ENCODE measurements at regions not wholly inside any gene's neighbourhood (a gene's known extent, or its start where the extent isn't known, plus 50 kb on each side); places are given as distances from the start of the nearest gene placed in this dataset.

DNA sequence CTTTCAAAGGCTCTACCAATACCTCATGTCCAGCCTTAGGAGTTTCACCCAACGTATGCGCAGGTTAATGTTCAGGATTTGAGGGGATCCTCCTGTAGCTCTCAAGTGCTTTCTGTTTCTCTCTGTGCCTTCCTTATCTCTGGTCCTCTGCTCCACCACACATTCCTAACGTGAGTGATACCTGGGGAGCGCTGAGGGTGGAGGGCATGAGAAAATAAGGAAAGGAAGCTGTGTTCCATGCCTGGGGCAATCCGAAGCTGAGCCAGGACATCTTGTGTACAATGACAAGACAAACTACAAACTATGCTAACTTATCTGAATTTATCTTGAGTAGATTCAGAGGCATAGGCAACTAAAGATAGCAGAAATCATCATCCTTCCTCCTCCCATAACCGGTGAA lies 136.4 kb downstream of the SST start:
- DNase-seq (ENCODE audit: low spot score), result no peak
- TF ChIP-seq, protein P1, sequence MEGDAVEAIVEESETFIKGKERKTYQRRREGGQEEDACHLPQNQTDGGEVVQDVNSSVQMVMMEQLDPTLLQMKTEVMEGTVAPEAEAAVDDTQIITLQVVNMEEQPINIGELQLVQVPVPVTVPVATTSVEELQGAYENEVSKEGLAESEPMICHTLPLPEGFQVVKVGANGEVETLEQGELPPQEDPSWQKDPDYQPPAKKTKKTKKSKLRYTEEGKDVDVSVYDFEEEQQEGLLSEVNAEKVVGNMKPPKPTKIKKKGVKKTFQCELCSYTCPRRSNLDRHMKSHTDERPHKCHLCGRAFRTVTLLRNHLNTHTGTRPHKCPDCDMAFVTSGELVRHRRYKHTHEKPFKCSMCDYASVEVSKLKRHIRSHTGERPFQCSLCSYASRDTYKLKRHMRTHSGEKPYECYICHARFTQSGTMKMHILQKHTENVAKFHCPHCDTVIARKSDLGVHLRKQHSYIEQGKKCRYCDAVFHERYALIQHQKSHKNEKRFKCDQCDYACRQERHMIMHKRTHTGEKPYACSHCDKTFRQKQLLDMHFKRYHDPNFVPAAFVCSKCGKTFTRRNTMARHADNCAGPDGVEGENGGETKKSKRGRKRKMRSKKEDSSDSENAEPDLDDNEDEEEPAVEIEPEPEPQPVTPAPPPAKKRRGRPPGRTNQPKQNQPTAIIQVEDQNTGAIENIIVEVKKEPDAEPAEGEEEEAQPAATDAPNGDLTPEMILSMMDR (conservative IDR thresholded peaks at IDR 0.05; ENCODE audit: low read depth), result no peak
- POLR2A ChIA-PET (ENCODE audit: low non-redundant PET), result no interaction called here
- CTCF ChIA-PET, result interaction anchor here (0.6 kb wide), 1 partner anchor 311 kb away, joined by 3 read pairs; no protein-coding TSS in a partner anchor
- H3K27ac ChIP-seq, result no peak overlapping the region

DNA sequence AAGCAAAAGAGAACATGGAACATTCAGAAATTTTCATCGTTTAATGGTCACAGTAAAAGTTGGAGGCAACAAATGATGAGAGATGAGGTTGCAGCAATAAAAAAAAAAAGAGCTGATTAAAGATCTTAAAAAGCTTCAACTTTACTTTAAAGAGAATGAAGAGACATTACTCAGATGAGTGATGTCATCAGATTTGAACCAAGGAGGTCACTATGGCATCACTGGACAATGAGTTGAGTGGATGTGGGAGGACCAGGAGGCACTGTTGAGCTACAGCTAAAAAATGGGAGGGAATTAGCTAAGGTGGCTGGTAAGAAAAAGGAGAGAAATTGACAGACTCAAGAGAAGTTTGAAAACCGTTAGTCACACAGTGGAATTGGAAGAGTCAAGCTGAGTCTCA lies 138.4 kb downstream of the SST start:
- TF ChIP-seq, protein P1 (conservative IDR thresholded peaks at IDR 0.05; ENCODE audit: low read depth), result no peak
- no peak for DNase-seq (ENCODE audit: low spot score)
- ChIA-PET POLR2A (ENCODE audit: low non-redundant PET) (no interaction called here), CTCF (interaction anchor here (0.6 kb wide), 2 partner anchors 506 to 764 kb away, joined by 3 to 5 read pairs; no protein-coding TSS in a partner anchor)
- no peak overlapping the region for H3K27ac ChIP-seq

DNA sequence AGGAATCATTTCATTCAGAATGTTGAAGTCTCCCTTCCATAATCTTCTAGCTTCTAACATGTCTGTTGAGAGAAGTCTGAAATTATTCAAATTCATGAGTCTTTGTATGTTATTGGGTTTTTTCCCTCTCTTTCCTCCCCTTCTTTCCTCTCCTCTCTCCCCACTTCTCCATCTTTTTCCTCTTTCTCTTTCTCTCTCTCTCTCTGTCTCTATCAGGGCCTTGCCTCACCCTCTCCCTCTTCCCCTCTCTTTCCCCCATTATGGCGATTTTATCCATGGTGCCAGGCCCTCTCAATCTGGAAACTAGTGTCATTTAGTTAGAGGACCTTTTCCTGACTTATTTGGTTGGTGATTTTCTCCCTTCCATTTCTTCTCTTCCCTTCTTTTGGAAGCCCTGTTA lies 147.3 kb downstream of the SST start:
- no peak for DNase-seq (ENCODE audit: low spot score)
- TF ChIP-seq, protein P1 (conservative IDR thresholded peaks at IDR 0.05; ENCODE audit: low read depth), result no peak
- POLR2A ChIA-PET (ENCODE audit: low non-redundant PET), result no interaction called here
- CTCF ChIA-PET, result interaction anchor here (0.7 kb wide), 1 partner anchor 23 kb away, joined by 4 read pairs; no protein-coding TSS in a partner anchor
- H3K27ac ChIP-seq, result no peak overlapping the region

DNA sequence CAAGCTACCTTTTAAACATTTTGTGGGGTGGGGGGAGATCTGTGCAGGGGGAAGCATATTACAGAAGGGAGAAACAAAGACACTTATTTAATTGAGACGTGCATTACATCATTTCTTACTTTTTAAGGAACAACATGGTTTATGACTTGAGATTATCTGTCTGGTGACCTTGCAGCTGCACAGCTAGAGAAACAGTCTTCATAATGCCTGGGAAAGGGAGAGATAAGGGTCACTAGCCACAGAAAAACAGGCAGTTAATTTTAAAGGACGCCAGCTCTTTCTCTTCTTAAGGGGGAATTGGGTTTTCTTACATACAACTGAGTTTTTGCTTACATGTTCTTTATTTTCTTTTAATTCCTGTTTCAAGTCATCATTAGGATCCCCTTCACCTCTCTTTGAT lies 147.9 kb downstream of the SST start:
- POLR2A ChIA-PET (ENCODE audit: low non-redundant PET), result no interaction called here
- no peak for DNase-seq (ENCODE audit: low spot score)
- no peak overlapping the region for H3K27ac ChIP-seq
- CTCF ChIA-PET, result no interaction called here
- TF ChIP-seq, protein P1 (conservative IDR thresholded peaks at IDR 0.05; ENCODE audit: low read depth), result no peak

DNA sequence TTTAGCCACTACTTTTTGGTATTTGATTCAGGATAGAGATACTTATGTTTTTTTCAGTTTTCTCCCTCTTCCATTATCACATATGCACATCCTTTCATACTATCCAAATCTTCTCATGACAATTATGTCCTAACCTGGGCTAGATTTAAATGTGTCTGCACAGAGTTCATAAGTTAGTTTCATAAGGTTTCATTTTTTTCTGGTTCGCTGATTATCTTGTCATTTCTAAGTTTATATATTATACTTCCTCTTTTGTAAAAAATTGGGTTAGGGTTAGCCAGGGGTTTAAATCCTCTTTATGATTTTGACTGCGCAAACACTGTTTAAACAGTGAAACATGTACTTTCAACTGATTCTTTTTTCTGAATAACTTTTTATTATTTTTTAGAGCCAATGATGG lies 148.6 kb downstream of the SST start:
- ChIA-PET POLR2A (ENCODE audit: low non-redundant PET) (no interaction called here), CTCF (no interaction called here)
- TF ChIP-seq, protein P1 (conservative IDR thresholded peaks at IDR 0.05; ENCODE audit: low read depth), result no peak
- no peak for DNase-seq (ENCODE audit: low spot score)
- no peak overlapping the region for H3K27ac ChIP-seq

DNA sequence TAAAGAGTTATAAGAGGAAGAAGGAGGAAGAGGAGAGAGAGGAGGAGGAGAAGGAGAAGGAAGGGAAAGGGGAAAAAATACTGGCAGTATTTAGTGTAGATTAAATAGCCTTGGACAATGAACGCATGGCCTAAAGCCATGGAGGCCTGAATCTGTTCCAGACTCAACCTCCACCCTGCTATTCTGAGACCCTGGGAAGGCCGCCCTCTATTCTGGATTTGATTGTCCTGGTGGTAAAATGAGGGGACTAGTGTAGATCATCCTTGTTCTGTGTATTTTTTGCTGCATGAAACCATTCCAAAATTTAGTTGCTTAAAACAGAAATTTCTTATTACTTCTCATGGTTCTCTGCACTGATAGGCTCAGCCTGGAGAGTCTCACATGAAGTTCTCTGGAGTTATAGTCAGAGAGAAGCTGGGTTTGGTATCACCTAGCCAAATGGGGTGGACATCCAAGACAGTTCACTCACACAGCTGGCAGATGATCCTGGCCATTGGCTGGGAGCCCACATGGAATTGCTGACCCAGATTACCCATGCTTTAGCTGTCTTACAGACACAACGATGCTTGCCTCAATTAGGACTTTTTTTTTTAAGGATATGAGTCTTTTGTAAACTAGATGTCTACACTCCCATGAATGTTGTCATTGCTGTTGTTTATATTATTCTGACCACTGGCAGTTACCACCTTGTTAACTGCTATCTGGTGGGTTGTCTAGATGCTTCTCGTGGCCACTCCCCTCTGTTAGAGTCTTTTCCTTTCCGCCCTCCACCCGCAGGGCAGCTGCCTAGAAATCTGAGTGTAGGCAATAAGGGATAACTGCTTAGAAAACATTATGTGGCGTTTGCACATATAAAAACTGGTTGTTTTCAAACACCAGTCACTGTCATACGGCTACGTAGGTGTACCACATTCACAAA lies 149.9 kb downstream of the SST start:
- H3K27ac ChIP-seq, result no peak overlapping the region
- TF ChIP-seq, protein P1 (conservative IDR thresholded peaks at IDR 0.05; ENCODE audit: low read depth), result no peak
- ChIA-PET POLR2A (ENCODE audit: low non-redundant PET) (no interaction called here), CTCF (no interaction called here)
- DNase-seq (ENCODE audit: low spot score), result no peak

Data from RWPE1 (cell line).